Neutrophil (primary cell): ENCODE measurements at regions not wholly inside any gene's neighbourhood (a gene's known extent, or its start where the extent isn't known, plus 50 kb on each side); places are given as distances from the start of the nearest gene placed in this dataset.

Experiments used
- H3K27ac ChIP-seq: fragments of 200-600 bp; sonication (generic); 2 replicates; pipeline ENCODE4 v1.5.1; 2016; ENCODE audit warnings: mild to moderate bottlenecking, moderate library complexity
- H3K27me3 ChIP-seq: fragments of 200-600 bp; sonication (generic); 2 replicates; pipeline ENCODE4 v1.6.0; 2016; ENCODE audit warnings: mild to moderate bottlenecking
- H3K36me3 ChIP-seq: fragments of 200-600 bp; sonication (generic); 2 replicates; pipeline ENCODE4 v1.5.1; 2017
- H3K4me1 ChIP-seq, 2 experiments: fragments of 200-600 bp in 1 of 2; sonication (generic) in 1 of 2; 1 replicate in 1 of 2; 2 replicates in 1 of 2; pipeline versions ENCODE4 v1.5.1 to v1.6.1; 2013 to 2016; ENCODE audit warnings: low read depth in 1 of 2, low read length in 1 of 2, mild to moderate bottlenecking in 1 of 2, moderate library complexity in 1 of 2; ENCODE audit not compliant: control insufficient read depth in 1 of 2, insufficient read depth in 1 of 2
- H3K4me3 ChIP-seq, 2 experiments: fragments of 200-600 bp in 1 of 2; sonication (generic) in 1 of 2; 1 replicate in 1 of 2; 2 replicates in 1 of 2; pipeline ENCODE4 v1.5.1; 2013 to 2016; ENCODE audit warnings: low read depth in 1 of 2, low read length in 1 of 2, mild to moderate bottlenecking in 1 of 2, moderate library complexity in 1 of 2
- H3K9me3 ChIP-seq: fragments of 200-600 bp; sonication (generic); 2 replicates; pipeline ENCODE4 v1.5.1; 2016
- TF ChIP-seq, protein P1 (sequence below): fragments of 200-600 bp; sonication (generic); IDR thresholded peaks from 2 replicates; pipeline ENCODE4 v1.5.1; 2016; ENCODE audit warnings: antibody characterized with exemption

DNA sequence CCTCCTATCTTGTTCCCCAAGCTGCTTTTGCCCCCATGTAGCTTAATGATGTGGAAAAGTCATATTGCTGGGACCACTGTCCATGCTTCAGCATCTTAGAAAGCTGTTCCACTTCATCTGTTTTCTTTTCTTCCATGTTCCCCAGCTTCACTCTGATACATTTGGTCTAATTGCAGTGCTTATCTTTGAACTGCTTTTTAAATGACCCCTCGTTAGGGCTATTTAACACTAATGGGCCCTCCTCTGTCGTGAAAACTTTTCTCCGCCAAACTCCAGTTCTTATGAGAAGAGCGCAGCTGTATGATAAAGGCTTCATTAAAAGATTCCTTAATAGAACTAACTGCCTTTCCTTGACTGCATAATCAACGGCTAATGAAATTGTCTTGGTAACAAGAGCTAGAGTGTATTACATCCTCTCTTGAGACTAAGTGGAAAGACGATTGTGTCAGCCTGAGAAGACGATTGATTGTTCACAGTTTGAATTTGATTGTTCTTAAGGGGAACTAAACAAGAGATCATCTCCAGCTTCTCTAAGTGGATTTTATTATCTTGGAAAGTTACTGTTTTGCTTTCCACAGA is 165.0 kb upstream of the MTNR1B start:
- Histone ChIP-seq H3K4me1 (no peaks in the 10 kb centered on the region), H3K27ac (no peak overlapping the region), H3K27me3 (no peaks in the 10 kb centered on the region), H3K4me3 (no peak overlapping the region), H3K9me3 (no peaks in the 10 kb centered on the region), H3K36me3 (no peaks in the 10 kb centered on the region)
- TF ChIP-seq, protein P1, sequence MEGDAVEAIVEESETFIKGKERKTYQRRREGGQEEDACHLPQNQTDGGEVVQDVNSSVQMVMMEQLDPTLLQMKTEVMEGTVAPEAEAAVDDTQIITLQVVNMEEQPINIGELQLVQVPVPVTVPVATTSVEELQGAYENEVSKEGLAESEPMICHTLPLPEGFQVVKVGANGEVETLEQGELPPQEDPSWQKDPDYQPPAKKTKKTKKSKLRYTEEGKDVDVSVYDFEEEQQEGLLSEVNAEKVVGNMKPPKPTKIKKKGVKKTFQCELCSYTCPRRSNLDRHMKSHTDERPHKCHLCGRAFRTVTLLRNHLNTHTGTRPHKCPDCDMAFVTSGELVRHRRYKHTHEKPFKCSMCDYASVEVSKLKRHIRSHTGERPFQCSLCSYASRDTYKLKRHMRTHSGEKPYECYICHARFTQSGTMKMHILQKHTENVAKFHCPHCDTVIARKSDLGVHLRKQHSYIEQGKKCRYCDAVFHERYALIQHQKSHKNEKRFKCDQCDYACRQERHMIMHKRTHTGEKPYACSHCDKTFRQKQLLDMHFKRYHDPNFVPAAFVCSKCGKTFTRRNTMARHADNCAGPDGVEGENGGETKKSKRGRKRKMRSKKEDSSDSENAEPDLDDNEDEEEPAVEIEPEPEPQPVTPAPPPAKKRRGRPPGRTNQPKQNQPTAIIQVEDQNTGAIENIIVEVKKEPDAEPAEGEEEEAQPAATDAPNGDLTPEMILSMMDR = no peak

DNA sequence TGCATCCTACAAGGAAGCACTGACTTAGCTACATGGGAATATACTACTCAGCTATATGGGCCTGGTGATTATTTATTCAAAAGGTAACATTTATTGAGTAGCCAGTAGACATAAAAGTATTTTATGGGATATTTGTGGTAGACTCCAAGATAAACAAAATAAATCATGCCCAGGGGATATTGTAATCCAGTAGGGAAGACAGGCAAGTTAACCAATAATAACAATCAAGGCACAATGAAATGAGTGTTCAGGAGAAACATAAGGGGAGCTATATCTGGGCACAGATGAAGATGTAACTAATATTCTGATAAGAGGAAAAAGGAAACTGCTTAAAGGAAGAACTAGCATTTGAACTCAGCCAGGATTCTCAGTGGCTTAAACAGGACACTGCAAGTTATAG is 161.4 kb upstream of the MTNR1B start:
- TF ChIP-seq, protein P1 = no peak
- Histone ChIP-seq H3K27me3 (no peaks in the 10 kb centered on the region), H3K4me3 (no peak overlapping the region), H3K9me3 (no peaks in the 10 kb centered on the region), H3K36me3 (no peaks in the 10 kb centered on the region), H3K4me1 (no peaks in the 10 kb centered on the region), H3K27ac (no peak overlapping the region)

DNA sequence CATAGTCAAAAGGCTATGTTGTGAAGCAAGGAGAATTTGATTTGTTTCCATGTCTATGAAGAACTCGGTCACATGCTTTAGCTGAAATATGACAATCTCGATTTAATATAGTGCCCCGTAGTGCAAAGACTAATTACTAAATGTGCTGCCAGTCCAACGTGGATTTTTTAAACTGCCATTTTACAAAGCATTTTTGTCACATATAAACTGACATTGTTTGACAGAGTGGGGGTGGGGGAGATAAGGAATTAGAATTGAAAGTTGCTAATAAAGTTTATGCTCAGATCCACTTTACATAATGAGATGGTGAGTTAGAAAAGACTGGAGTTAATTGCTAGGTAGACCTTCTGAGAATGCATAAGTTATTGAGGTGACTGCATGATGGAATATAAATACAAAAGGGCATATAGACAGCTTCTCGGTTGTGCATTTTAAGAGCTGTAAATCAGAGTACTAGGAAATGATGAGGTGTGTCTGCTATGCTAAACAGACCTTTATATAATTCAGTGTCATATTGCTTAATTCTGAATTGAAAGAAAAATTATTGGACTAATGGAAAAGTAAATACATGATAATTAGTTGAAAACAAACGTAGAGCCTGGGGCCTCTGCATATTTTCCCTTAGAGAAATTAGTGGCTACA is 158.9 kb upstream of the MTNR1B start:
- TF ChIP-seq, protein P1 = no peak
- Histone ChIP-seq H3K4me3 (no peak overlapping the region), H3K4me1 (no peaks in the 10 kb centered on the region), H3K27me3 (no peaks in the 10 kb centered on the region), H3K36me3 (no peaks in the 10 kb centered on the region), H3K27ac (no peak overlapping the region), H3K9me3 (no peaks in the 10 kb centered on the region)

GRCh38 chr11:92811341-92811740 is 158.1 kb upstream of the MTNR1B start:
- Histone ChIP-seq H3K36me3 (no peaks in the 10 kb centered on the region), H3K4me1 (no peaks in the 10 kb centered on the region), H3K4me3 (no peak overlapping the region), H3K9me3 (no peaks in the 10 kb centered on the region), H3K27ac (no peak overlapping the region), H3K27me3 (no peaks in the 10 kb centered on the region)
- TF ChIP-seq, protein P1 = no peak

DNA sequence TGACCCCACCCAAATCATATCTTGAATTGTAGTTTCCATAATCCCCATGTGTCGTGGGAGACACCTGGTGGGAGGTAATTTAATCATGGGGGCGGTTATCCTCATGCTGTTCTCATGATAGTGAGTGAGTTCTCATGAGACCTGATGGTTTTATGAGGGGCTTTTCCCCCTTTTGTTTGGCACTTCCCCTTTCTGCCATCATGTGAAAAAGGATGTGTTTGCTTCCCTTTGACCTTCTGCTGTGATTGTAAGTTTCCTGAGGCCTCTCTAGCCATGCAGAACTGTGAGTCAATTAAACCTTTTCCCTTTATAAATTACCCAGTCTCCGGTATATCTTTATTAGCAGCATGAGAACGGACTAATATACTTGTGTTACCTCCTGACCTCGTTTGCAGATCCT is 156.6 kb upstream of the MTNR1B start:
- no peak overlapping the region for H3K27ac ChIP-seq
- H3K27me3 ChIP-seq = no peaks in the 10 kb centered on the region
- TF ChIP-seq, protein P1 = no peak

More for the DNA sequence above, 156.6 kb upstream of the MTNR1B start:
- Histone ChIP-seq H3K9me3 (no peaks in the 10 kb centered on the region), H3K4me1 (no peaks in the 10 kb centered on the region), H3K36me3 (no peaks in the 10 kb centered on the region), H3K4me3 (no peak overlapping the region)
